HG03571 (cell line): ENCODE measurements at regions not wholly inside any gene's neighbourhood (a gene's known extent, or its start where the extent isn't known, plus 50 kb on each side); places are given as distances from the start of the nearest gene placed in this dataset.

Experiments
- ATAC-seq: cut with Tn5 transposase; IDR thresholded peaks from one replicate; pipeline ENCODE4 v1.9.1; 2021; ENCODE audit not compliant: unreplicated experiment

DNA sequence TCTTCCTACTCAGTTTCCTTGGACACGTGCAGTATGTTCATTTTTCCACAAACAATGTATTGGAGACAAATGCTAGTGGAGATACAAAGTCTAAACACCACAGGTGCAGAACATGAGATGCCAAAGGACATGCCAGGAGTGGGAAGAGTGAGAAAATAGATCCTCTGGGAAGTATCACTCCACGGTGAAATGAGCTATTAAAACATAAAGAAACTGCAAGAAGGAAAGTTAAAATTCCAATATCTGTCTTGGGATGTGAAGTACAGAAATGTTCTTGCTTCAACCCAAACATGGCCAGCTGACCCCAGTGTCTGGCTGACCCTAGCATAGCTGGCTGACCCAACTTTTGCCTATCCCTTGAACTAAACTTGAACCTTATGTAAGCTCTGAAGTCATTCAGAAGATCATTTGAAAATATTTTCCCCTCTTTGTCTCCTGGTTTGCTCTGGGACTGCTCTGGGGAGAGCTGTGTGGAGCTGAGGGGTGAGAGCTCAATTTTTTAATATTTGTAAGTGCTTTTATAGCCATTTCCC lies 59.5 kb downstream of the FZD1 start:
- no peak for ATAC-seq

DNA sequence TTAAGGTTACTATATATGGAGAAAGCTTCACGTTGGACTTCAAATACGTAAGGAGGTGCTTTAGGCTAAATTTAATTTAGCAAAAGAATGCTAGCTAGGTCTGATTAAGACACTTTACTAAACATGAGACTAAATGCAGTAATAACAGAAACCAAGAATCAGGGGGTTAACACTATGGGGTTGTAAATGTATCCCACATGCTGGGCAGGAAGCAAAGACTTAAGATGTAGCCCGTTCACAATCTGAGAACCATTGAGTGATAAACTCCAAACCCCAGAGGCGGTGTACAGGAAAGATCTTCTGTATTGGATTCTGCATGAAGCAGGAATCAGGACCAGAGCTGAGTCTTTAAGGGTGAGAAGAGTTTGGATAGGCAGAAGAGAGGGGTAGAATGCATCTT lies 60.4 kb downstream of the FZD1 start:
- no peak for ATAC-seq

DNA sequence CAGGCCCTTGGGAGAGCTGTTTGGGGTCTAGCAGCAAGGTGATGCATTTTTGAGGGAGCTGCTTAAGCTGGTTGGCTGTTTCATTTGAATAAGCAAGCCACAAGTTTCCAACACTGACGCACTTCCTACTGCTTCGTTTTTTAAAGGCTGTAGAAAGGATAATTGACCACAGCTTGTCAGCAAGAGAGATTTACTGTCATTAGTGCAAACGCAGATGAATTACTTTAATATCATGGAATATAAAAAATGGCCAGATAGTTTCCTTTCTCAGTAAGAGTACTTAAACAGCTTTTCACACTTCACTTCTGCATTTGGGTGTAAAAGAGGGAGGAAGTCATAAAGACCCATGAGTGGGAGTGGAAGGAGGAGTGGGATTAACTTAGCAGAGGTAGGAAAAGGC lies 61.5 kb downstream of the FZD1 start:
- no peak for ATAC-seq

DNA sequence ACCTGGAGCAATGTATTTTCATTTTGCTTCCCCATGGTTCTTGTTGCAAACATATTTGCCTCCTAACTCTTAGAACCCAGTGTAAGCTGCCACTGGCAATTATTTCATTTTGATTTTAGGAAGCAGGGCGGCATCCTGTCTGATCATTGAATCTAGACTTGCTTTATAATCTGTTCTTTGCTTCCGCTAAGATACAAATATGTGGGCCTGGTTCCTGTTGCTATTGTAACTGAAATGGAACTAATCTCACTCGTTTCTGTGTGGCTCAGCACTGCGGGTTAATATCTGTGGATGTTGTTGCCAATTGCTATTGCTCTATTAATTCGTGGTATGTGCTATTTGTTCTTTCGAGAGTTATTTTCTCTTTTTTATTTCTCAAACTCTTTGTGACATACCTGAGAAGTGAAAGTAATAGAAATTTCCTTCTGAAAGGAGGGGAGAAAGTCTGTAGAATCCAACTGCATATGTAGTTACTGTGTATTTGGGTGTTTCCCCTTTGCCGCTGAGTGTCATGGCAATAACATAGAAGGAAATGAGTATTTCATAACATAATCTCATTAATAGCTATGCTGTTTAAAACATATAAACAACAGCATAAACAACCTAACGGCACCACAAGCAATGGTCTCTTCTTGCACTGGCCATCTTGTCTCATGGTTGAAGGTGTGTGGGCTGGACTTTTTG lies 62.4 kb downstream of the FZD1 start:
- ATAC-seq = no peak

DNA sequence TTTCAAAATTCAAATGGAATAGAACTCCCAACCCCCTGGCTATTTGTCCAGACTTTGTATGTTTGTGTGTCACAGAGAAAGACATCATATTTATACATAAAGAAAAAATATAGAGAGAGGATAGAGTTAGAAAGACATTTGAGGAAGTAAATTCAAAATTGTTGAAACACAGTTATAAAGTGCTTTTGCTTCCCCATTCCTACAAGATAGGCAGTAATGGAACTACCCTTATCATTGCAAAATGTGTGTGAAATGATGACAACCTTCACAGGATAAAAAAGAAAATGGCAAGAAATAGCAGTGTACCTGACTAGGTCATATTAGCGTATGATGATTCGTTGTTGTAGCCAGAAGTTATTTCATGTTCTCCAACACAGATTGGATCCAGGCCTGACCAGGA lies 63.1 kb downstream of the FZD1 start:
- no peak for ATAC-seq

DNA sequence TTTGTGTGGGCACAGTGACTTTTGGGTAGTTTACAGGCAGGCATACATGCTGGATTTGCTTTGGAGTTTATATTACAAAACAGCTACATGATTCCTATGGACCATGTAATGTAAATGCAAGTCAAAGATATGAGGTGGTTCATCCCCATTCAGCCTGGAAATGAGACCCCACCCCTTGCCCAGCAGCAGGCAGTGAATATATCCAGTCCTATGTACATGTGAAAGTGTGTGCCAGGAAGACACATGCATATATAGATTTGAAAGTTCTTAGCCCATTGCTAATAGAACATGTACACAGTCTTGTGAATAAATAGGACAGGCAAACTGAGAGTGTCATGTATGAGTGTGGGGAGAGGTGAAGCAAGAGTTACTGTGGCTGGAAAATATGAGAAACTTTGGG lies 65.3 kb downstream of the FZD1 start:
- ATAC-seq = no peak

DNA sequence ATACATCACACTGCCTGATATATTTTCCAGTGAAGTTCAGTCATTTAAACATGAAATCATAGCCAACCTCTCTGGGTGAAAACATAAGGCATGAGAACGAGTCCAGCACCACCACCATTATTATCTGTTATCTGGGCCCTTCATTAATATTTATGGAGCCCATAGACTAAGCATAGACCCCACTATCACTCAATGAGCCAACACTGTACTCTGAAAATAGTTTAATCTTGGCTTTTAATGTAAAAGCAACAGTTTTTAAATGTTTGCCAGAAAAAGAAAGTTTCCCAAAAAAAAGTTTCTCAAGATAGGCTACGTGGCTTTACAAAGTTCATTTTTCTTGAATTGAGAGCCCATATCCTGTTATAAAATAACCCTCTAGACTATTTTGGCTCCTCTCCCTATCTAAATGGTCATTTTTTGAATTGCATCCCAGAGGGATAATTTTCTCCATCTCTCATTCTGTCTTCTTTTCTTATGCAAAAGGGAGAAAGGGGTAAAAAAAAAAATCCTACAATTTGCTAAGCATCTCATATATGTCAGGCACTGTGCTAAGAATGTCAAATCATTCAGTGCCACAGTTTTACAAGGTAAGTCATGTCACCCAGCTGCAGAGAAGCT lies 66.1 kb downstream of the FZD1 start:
- ATAC-seq = no peak

DNA sequence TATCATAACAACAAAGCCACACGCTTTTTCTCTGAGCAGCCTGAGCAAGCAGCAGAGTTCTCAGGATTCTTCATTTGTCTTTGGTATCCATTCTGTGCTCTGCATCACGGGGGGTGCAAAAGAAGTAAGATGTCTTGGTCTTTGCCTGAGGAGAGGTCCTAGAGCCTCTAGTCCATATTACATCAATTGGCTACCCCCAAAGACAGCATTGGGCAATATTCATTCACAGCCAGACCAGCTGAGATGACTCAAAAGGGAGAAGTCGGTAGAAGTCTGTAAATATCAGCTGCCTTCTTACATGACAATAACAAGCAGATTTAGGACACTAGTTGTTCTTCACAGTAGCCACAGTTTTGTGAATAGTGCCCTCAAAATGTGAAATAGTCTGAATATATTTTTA lies 66.6 kb downstream of the FZD1 start:
- ATAC-seq = no peak

DNA sequence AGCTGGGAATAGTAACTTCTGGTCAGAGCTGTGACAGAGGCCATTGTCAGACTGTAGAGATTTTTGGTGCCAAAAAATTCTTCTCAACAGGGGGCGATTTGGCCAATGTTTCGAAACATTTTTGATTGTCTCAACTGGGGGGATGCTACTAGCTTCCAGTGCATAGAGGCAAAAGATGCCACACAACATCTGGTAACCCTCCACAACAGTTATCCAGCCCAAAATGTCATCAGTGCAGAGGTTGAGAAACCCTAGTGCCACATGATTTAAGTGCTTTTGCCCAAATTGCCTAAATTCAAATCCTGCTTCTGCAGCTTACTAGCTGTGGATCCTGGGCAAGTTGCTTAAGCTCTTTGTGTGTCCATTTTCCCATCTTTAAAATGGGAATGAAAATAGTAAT lies 71.9 kb downstream of the FZD1 start:
- no peak for ATAC-seq

DNA sequence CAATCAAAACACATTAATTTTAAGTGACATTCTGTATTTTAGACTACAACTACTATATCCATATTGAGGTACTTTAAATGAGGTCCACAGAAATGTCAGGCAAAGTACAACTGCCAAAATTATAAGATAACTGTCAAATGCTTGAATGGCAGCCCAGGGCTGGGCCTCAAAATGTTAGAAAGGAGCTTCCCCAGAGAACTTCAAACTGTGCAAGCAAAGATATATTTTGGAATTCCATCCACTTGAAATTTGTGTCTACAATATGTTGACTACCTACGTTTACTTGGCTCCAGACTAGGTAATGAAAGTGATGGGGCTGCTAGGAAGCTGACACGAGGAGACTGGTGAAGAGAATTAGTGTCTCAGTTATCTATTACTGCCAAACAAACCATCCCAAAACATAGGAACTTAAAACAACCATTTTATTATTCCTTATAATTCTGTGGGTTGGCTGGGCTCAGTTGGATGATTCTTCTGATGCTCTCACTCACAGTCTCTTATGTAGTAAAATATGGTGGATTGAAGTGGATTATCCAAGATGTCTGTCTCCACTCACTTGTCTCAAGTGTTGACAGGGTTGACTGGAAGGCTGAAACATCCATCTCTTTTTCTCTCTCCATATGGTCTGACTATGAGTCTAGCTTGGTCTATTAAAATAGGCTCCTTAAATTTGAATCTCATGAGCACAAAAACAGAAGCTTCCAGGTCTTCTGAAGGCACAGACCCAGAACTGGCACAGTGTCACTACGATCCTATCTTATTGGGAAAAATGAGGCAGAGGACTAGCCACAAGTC lies 74.2 kb downstream of the FZD1 start:
- ATAC-seq = no peak

DNA sequence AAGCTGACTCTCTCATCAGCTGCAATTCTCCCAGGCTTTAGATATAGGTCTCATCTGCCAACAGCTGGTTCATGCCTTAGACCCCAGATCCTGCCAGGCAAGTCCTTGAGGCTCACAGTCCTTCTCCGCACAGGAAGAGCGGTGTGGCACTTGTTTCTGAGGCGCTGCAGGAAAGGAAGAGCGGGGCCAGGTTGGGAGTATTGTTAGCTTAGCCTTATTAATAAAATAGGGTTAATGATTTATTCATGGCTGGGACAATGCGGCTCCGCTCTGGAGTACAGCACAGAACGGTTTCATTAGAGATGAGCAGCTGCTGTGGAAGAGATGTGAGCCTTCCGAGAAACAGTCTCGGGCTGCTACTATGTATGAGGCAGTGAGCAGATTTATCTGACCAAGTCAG lies 78.1 kb downstream of the FZD1 start:
- no peak for ATAC-seq

DNA sequence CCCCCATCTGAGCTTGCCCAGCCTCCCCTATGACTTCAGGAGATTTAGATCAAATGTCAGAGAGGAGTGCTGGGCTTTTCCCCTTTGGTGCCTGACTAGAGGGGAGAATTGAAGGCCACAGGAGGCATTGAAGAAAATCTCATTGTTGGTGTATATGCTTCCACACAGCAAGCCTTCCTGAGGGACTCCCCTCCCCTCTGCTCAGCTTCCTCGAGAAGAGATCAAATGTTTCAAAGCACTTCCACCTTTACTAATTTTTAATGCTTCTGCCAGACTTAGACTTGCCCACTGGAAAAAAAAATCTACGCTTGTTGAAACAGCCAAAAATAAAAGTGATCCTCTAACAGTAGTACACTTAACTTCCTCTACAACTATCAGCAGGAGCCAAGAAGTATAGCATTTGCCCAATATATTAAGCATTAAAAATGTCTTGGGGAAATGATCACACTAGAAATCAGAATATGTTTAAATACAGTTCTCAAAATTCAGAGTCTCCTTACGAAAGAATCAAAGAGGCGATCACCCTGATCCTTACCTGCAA lies 79.3 kb downstream of the FZD1 start:
- no peak for ATAC-seq

DNA sequence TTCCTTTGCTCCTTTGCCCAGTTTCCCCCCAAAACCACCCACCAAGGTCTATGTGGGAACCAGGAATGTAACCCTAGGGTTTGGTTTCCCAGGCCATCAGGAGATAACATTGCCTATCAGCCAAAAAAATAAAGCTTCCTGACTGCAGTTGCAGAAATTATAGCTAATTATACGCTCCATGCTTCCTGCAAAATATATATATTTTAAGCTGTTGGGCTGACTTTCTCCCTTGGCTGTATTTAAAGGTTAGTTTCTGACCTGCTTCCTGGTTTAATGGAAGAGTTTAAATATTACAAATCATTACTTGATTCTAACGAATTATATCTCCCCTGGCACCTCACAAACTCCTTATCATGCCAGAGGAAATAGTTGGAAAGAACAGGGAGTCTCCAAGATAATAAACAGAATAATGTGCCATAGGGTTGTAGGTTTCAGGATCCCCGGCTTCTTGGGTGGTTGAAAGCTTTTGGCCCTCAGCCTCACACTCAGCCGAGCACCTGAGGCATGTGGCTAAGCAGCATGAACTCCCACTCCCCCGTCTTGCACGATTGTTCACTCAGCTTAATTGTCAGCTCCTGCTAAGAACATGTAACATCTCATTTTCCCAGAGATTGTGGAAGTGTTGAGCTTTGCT lies 79.9 kb downstream of the FZD1 start:
- ATAC-seq = no peak

DNA sequence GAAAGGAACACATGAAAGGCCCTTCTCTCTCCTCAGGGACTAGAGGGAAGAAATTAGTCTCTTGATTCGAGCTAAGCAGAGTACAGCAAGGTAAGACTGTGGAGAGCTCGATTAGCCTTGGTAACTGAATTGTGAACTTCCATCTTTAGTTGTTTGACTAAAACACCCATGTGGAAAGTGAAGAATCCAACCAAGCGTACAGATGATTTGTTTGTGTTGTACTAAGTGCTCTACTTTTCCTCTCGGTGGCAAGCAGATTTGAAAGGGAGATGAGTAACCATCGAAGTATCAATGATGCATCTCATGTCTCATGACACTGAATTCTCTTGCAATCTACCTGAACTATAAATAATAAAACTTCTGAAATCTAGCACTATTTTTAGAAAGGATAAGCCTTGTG lies 80.7 kb downstream of the FZD1 start:
- peak; percentile 50 for ATAC-seq

DNA sequence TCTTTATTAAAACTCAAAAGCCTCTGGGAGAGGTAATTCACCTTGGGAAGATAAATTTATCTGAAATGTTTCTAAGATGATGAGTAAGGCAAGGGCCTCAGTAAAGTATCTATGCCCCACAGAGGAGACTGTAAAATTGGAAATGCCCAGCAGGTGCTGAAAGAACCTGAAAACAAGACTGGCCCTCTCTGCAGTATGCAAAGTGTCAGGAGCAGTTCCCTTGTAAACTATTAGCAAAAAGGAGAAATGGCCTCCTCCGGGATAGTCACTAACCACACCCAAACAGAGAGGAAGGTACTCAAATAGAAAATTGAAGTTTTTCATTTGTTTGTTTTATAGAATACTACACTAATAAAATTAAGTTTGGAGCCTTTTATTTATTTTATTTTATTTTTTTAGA lies 81.2 kb downstream of the FZD1 start:
- peak; percentile 57 for ATAC-seq

DNA sequence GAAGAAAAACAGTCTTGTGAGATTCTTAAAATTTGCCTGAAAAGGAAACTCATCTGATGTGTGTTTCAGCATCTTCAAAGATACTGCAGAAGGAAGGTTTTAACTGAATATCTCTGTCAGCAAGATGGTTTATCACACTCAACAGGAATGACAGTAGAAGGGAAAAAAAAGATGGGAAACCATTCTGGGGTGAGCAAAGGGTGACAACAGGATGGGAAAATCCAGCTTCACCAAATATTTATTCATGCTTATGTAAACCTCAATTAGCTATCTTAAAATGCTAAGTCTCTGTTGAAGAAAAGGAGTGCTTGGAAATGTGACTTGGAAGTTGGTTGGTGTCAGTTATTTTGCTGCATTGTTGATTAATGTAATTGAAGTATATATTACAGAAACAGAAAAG lies 82.2 kb downstream of the FZD1 start:
- no peak for ATAC-seq

DNA sequence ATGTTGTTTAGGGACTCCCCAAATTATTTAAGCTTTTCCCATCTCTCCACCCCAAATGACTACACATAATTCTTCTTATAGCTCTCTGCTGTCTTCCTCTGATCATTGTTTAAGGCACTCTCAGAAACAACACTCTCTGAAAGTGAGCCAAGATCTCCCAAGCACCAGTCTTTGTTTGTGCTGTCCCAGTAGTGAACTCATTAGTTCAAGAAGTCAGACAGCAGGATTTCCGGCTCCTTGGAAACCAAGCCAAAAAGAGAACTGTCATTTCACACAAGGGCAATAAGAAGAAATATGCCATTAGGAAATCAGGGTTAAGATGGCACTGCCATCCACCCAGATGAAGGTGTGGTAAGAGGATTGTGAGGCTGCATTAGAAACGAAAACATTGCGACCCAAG lies 83.1 kb downstream of the FZD1 start:
- ATAC-seq = no peak

DNA sequence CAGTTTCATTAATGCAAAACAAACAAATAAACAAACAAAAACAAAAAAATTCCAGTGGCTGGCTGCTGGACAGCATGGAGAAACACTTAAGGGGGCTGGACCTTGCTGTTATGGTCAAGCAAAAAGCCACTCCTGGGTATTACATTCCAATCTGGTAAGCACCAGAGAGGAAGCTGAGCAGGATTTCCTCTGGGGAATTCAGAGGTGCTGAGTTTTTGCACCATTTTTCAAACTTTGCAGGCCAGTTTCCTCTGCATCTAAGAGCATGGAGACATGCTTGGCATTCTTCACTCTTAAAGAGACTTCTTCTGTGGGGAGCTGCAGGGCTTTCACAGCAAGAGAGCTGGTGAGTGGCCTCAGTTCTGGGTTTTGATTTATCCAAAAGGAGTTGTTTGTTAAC lies 84.5 kb downstream of the FZD1 start:
- ATAC-seq = no peak

DNA sequence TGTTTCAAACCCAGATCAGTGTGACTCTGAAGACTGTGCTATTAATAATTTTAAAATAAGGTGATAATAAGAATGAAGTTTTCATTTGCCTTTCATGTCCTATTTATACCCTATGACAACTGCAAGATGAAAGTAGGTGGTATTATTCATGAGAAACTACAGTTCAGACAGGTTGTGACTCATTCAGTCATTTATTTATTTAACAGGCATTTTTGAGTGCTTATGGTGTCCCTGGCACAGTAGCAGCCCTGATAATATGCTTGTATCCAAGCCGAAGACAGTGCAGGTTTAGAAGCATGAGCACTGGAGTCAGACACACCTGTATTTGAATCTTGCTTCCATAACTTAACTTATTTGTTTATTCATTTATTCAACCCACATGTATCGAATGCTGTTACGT lies 87.1 kb downstream of the FZD1 start:
- no peak for ATAC-seq

DNA sequence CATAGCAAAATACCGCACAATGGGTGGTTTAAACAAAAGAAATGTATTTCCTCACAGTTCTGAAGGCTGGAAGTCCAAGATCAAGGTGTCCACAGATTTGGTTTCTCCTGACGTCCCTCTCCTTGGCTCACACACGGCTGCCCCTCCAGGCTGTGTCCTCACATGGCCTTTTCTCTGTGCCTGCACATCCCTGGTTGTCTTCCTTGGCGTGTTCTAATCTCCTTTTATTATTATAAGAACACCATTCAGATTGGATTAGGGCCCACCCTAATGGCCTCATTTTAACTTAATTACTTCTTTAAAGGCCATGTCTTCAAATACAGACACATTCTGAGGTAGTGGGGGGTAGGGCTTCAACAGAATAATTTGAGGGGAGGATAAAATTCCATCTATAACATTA lies 87.9 kb downstream of the FZD1 start:
- ATAC-seq = no peak

DNA sequence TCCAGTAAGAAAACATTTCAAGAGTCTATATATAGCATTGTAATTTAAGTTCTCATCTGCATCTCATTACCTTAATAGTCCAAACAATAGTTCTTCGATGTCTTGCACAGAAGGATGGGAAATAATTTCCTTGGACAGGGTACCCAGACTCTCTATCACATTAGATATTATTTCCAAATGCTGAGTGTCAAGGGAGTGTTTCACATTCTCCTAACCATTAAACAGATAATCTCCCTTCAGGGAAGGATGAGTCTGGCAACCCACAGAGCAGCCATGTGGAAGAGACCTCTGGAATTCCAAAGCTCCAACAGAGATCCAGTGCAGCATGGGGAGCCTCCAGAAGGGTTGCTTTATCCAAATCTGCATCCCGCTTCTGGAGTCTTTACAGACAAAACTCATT lies 89.6 kb downstream of the FZD1 start:
- no peak for ATAC-seq
